Large intestine (tissue), 3 donors: ENCODE measurements at regions not wholly inside any gene's neighbourhood (a gene's known extent, or its start where the extent isn't known, plus 50 kb on each side); places are given as distances from the start of the nearest gene placed in this dataset.
"Not testable (repeated sequence)": the region's sequence is repeated elsewhere in the genome, so short reads cannot be mapped to it uniquely, and the experiment has no call there.

Experiments used
- DNase-seq, 2 donors: peaks; one replicate each; pipeline versions ENCODE4 v3.0.0 to v3.0.0-alpha.2; 2013
- H3K27ac ChIP-seq: one replicate; pipeline ENCODE4 v1.5.1; 2013; ENCODE audit warnings: low read length
- H3K27me3 ChIP-seq: 2 replicates; pipeline ENCODE4 v1.6.1; 2013; ENCODE audit warnings: low read length; ENCODE audit not compliant: control insufficient read depth, insufficient read depth
- H3K36me3 ChIP-seq: 2 replicates; pipeline ENCODE4 v1.6.1; 2013; ENCODE audit warnings: low read length; ENCODE audit not compliant: control insufficient read depth, insufficient read depth
- H3K4me1 ChIP-seq: one replicate; pipeline ENCODE4 v1.6.1; 2013; ENCODE audit warnings: low read length; ENCODE audit not compliant: control insufficient read depth, insufficient read depth
- H3K4me3 ChIP-seq: one replicate; pipeline ENCODE4 v1.5.1; 2013; ENCODE audit warnings: low read length
- H3K9me3 ChIP-seq: one replicate; pipeline ENCODE4 v1.6.1; 2013; ENCODE audit warnings: mild to moderate bottlenecking, low read depth, low read length, moderate library complexity; ENCODE audit not compliant: control insufficient read depth
- WGBS: methylation state at CpG from one replicate; pipeline ENCODE4 v1.1.5; 2013; ENCODE audit warnings: low lambda C conversion rate; ENCODE audit not compliant: insufficient coverage; 5-methylcytosine and 5-hydroxymethylcytosine counted together

DNA sequence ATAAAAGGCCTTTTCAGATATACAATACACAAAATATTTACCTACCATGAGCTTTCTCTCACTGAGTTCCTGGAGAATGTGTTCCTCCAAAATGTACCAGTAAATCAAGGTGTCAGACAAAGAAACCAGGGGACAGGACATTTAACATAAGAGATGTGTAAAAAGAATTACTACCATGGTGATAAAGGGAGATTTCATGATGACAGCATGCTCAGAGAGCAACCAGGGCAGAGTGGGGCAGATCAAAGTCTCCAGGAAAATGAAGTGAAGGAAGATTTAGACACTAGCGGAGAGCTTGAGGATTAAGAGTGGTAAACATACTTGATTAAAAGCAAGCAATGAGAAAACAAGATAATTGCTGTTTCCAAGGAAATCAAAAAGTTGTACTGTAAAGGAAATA lies 85.0 kb downstream of the FOXD4L6 start:
- H3K4me3 ChIP-seq, H3K4me1 ChIP-seq, DNase-seq, H3K9me3 ChIP-seq, H3K27me3 ChIP-seq, H3K36me3 ChIP-seq, H3K27ac ChIP-seq: not testable (repeated sequence)
- WGBS = no CpG with 5 or more reads among the region's 1 CpG

DNA sequence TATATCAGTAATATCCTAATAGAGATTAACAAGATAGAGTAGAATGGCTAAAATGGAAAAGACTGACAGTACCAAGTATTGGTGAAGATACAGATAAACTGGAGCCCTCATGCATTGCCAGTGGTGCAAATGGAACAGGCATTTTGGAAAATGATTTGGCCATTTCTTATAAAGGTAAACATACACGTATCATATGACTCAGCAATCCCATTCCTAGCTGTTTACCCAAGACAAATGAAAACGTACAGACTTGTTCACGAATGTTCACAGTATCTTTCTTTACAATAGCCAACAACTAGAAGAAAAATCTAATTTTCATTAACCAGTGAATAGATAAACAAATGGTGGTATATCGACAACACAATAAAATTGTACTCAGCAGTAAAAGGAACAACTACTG lies 86.4 kb downstream of the FOXD4L6 start:
- not testable (repeated sequence) for H3K27me3 ChIP-seq, H3K4me3 ChIP-seq, DNase-seq, H3K27ac ChIP-seq, H3K9me3 ChIP-seq, H3K36me3 ChIP-seq, H3K4me1 ChIP-seq
- 77% methylated on average over 3 of the region's 4 CpGs for WGBS

- not testable (repeated sequence) for H3K27ac ChIP-seq, H3K27me3 ChIP-seq, H3K4me3 ChIP-seq, DNase-seq, H3K4me1 ChIP-seq, H3K36me3 ChIP-seq, H3K9me3 ChIP-seq
These were observed 87.7 kb downstream of the FOXD4L6 start for GRCh38 chr9:41040705-41041342.

- not testable (repeated sequence) for H3K27me3 ChIP-seq, H3K4me1 ChIP-seq, H3K36me3 ChIP-seq, H3K27ac ChIP-seq, H3K4me3 ChIP-seq, DNase-seq, H3K9me3 ChIP-seq
- WGBS = no CpG with 5 or more reads among the region's 1 CpG
These were observed 93.2 kb downstream of the FOXD4L6 start for GRCh38 chr9:41035276-41035675.

DNA sequence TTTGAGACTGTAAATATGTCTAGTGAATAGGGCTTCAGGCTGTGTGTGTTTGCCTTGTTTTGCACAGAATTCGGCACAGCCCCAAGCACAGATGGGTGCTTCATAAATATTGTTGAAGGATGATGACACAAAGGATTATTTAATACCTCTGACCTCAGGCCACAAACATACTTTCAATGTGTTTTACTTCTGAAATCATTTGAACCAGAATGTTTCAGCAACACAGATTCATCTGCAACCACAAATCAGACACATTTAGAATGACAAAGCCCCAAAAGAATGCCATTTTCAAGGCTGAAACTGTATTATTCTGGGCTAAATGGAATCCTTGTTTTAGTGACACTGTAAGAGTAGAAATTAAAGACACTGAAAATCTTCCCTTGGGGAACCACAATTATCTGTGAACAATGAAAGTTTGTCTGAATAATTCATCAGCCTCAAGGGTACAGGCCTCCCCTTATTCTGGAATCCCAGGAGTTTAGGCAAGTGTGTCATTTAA lies 93.7 kb downstream of the FOXD4L6 start:
- not testable (repeated sequence) for H3K27me3 ChIP-seq, H3K9me3 ChIP-seq, H3K4me1 ChIP-seq, H3K27ac ChIP-seq, H3K4me3 ChIP-seq, H3K36me3 ChIP-seq, DNase-seq
- WGBS = no CpG with 5 or more reads among the region's 1 CpG

DNA sequence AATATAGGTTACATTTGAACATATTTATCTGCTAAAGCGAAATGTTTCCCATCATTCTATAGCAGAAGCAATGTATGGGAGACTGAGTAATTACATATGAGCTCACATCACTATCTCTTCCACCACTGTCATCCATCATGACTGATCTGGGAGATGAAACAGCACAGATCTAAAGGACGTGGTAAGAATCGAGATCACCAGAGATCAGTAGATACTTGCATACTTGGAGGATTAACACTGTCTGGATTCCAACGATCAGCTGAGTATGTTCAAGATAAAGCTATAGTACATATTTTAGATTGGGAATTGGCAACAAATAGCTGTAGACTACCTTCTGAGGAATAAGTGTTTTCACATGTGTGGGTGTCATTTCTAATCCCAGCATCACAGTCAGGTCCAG lies 94.6 kb downstream of the FOXD4L6 start:
- H3K27me3 ChIP-seq, H3K4me3 ChIP-seq, H3K27ac ChIP-seq, DNase-seq, H3K36me3 ChIP-seq, H3K4me1 ChIP-seq, H3K9me3 ChIP-seq: not testable (repeated sequence)
- WGBS = no CpG with 5 or more reads among the region's 4 CpGs

DNA sequence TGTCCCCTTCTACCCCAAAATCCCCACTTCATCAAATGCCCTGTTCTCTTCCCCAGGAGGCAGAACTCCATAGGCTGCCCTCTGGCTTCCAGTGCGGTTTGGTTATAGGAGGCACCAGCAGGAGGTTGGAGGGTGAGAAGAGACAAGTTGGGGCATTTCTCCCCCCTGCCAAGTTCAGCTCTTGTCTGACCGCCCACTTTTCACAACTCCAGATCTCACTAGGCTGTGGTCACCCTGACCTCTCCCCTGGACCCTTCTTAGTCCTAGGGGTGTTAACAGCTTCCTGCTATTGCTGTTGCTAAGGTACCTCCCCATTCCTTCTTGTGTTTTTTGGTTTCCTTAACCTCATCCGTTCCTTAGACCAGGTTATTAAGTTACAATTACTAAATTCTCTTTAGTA lies 95.1 kb downstream of the FOXD4L6 start:
- not testable (repeated sequence) for DNase-seq, H3K27ac ChIP-seq, H3K4me1 ChIP-seq, H3K27me3 ChIP-seq, H3K36me3 ChIP-seq, H3K4me3 ChIP-seq, H3K9me3 ChIP-seq
- no CpG with 5 or more reads among the region's 3 CpGs for WGBS

DNA sequence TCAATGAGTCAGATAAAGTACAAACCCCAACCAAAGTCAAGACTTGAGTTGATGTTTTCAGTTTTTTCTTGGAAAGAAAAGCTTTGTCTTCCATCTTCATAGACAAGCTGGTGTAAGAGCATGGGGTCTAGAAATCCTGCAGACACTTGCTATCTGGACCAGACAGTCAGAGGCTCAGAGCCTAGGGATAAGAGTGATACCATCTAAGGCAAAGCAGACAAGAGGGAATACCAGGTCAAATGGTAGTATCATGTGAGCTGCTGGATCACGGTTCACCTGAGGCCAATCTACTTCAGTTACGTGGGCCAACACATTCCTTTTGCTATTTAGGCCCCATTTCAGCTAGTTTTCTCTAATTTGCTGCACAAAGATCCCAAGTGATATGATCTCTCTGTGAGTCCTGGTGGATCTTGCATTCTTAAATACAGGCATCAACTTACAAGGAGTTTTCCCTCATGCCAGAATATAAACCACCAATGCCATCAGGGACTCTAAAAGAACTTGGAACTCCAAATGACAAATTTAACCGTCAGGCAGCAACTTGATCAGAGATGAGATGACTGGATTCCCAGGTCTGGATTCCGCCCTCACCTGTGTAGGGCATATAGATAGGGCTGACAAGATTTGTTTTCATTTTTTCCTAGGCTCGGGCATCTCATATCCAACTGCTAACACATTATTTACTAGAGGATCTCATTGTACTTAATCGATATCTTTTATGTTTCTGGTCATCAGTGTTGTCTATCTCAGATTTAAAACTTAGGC lies 101.4 kb downstream of the FOXD4L6 start:
- 100% methylated on average over 1 of the region's 6 CpGs for WGBS
- H3K9me3 ChIP-seq, H3K27me3 ChIP-seq, DNase-seq, H3K36me3 ChIP-seq, H3K4me1 ChIP-seq, H3K4me3 ChIP-seq, H3K27ac ChIP-seq: not testable (repeated sequence)

GRCh38 chr9:41022365-41022764 lies 106.1 kb downstream of the FOXD4L6 start:
- not testable (repeated sequence) for H3K4me1 ChIP-seq, DNase-seq, H3K4me3 ChIP-seq, H3K9me3 ChIP-seq, H3K27ac ChIP-seq, H3K27me3 ChIP-seq, H3K36me3 ChIP-seq
- no CpG with 5 or more reads among the region's 4 CpGs for WGBS

DNA sequence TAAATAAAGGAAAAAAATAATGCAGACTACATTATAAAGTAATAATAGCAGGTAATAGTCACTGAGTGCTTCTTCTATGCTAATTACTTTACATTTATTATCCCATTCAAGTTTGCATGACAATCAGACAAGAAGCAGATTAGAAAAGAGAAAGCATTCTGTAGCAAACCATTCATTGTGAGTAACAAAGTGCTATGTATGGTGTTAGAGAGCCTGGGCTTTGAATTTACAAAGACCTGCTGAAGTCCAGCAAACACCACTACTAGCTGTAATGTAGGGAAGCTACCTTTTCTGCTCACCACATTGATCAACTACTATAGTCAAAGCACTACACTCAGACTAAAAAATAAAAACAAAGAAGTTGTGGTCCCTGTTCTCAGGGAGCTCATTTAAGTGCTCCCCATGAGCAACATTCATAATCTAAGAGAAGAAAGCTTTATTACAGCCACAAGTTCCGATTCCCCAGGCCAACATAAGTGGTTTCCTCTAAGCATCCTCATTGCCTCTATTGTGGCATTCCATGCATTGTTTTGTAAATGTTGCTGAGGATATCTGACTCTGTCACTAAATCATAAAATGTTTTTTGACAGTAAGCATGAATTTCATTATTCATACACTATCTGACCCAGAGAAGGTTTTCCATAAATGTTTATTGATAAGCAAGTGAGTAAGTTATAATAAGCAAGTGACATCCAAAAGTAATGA lies 108.5 kb downstream of the FOXD4L6 start:
- not testable (repeated sequence) for H3K9me3 ChIP-seq, H3K27ac ChIP-seq, H3K27me3 ChIP-seq, H3K36me3 ChIP-seq, DNase-seq, H3K4me3 ChIP-seq, H3K4me1 ChIP-seq
- WGBS = no CpG with 5 or more reads among the region's 1 CpG
